Panc1 (cell line): ENCODE measurements at regions not wholly inside any gene's neighbourhood (a gene's known extent, or its start where the extent isn't known, plus 50 kb on each side); places are given as distances from the start of the nearest gene placed in this dataset.

Experiments
- ATAC-seq: fragments of 200-7000 bp; cut with Tn5 transposase; 2 replicates; pipeline ENCODE4 v1.9.1; 2020; ENCODE audit warnings: mild to moderate bottlenecking, moderate library complexity
- BruUV-seq: library from RNA; stranded (reverse); fragments of 400-500 nt; replicated peaks from 2 replicates; lab custom pipeline; 2021; lab: Mats Ljungman, UMichigan
- CTCF ChIA-PET: fragments of 300-600 bp; sonication (Branson Sonifier 250); formaldehyde crosslinking; loops from one replicate; lab custom pipeline; 2022; ENCODE audit warnings: antibody characterized with exemption; lab: Charles Lee
- POLR2A ChIA-PET: fragments of 300-600 bp; sonication (Branson Sonifier 250); formaldehyde crosslinking; loops from one replicate; lab custom pipeline; 2022; ENCODE audit warnings: antibody characterized with exemption; lab: Charles Lee
- DNase-seq: peaks from one replicate; pipeline ENCODE4 v3.0.0-alpha.2; 2010; ENCODE audit warnings: low read depth, low spot score
- H3K27ac ChIP-seq: 2 replicates; pipeline ENCODE4 v1.5.1; 2011; ENCODE audit warnings: mild to moderate bottlenecking, low read length, inconsistent platforms
- H3K27me3 ChIP-seq: fragments of 200-500 bp; sonication (Bioruptor generic); 2 replicates; pipeline ENCODE4 v1.6.0; 2014; ENCODE audit warnings: low read length, inconsistent platforms; ENCODE audit not compliant: control insufficient read depth, insufficient read depth
- H3K36me3 ChIP-seq: fragments of 200-500 bp; sonication (Bioruptor generic); 2 replicates; pipeline ENCODE4 v1.5.1; 2014; ENCODE audit warnings: inconsistent platforms, mild to moderate bottlenecking, low read length, moderate library complexity; ENCODE audit not compliant: control insufficient read depth, insufficient read depth
- H3K4me1 ChIP-seq: 2 replicates; pipeline ENCODE4 v1.5.1; 2011; ENCODE audit warnings: inconsistent platforms, mild to moderate bottlenecking, low read length, moderate library complexity; ENCODE audit not compliant: control insufficient read depth, insufficient read depth
- H3K4me3 ChIP-seq, 2 experiments: 2 replicates each; pipeline ENCODE4 v1.5.1; 2011 to 2012; ENCODE audit warnings: low read depth in 2 of 2, low read length in 2 of 2, mild to moderate bottlenecking in 2 of 2, inconsistent platforms in 1 of 2, moderate library complexity in 1 of 2
- H3K9me3 ChIP-seq: fragments of 200-500 bp; sonication (Bioruptor generic); 2 replicates; pipeline ENCODE4 v1.5.1; 2014; ENCODE audit warnings: low read depth, mild to moderate bottlenecking, inconsistent platforms, low read length, moderate library complexity; ENCODE audit not compliant: control insufficient read depth, insufficient read depth
- CTCF ChIP-seq: fragments of 450-650 bp; IDR thresholded peaks from 2 replicates; pipeline ENCODE4 v1.5.1; 2017; ENCODE audit warnings: mild to moderate bottlenecking
- POLR2AphosphoS5 ChIP-seq: IDR thresholded peaks from 2 replicates; pipeline ENCODE4 v1.6.1; 2012; ENCODE audit warnings: mild to moderate bottlenecking, low read depth, low read length, moderate library complexity
- REST ChIP-seq, 2 experiments: IDR thresholded peaks; 2 replicates each; pipeline ENCODE4 v1.6.1; 2011 to 2012; ENCODE audit warnings: low read depth in 2 of 2, control low read depth in 1 of 2, low read length in 1 of 2, mild to moderate bottlenecking in 1 of 2, moderate library complexity in 1 of 2; ENCODE audit not compliant: insufficient read depth in 1 of 2
- SIN3A ChIP-seq: IDR thresholded peaks from 2 replicates; pipeline ENCODE4 v1.6.1; 2012; ENCODE audit warnings: low read depth, mild to moderate bottlenecking, low read length, moderate library complexity, borderline replicate concordance; ENCODE audit not compliant: insufficient read depth
- TCF7L2 ChIP-seq: IDR thresholded peaks from 2 replicates; pipeline ENCODE4 v1.6.1; 2011; ENCODE audit warnings: mild to moderate bottlenecking, low read depth, low read length, inconsistent platforms
- in situ Hi-C: cut with HindIII; loops from 2 replicates; pipeline ENCODE4 v1.10.0; 2016; ENCODE audit warnings: low sequenced_read_pairs, low pct_unique_long_range_greater_than_20kb
- intact Hi-C: fragments of 100-400 bp; cut with micrococcal nuclease; formaldehyde crosslinking; loops from one replicate; pipeline ENCODE4 v1.10.0; 2022; ENCODE audit not compliant: unreplicated experiment

- POLR2A ChIA-PET: no interaction called here
- BruUV-seq: no TSS peak
- DNase-seq: no peak
- Histone ChIP-seq H3K9me3 (no peaks in the 10 kb centered on the region), H3K36me3 (no peaks in the 10 kb centered on the region), H3K4me1 (no peaks in the 10 kb centered on the region), H3K27me3 (no peaks in the 10 kb centered on the region), H3K27ac (no peak overlapping the region), H3K4me3 (no peak overlapping the region)
- TF ChIP-seq CTCF: no peak
- no peak for TF ChIP-seq TCF7L2
- TF ChIP-seq POLR2AphosphoS5: no peak
- TF ChIP-seq SIN3A: no peak
- no peak for TF ChIP-seq REST (IDR thresholded peaks at IDR 0.05; ENCODE audit: insufficient read depth in 1 of 2, low read depth in 2 of 2, low read length in 1 of 2)
- in situ Hi-C loops (no loop called here), intact Hi-C loops (no loop called here)
- CTCF ChIA-PET: no interaction called here
- no peak for ATAC-seq
Observed at GRCh38 chr9:18143073-18143745, 330.7 kb upstream of the ADAMTSL1 start.

- no peaks in the 10 kb centered on the region for H3K27me3 ChIP-seq
- BruUV-seq: no TSS peak
- no peak overlapping the region for H3K27ac ChIP-seq
- POLR2A ChIA-PET: no interaction called here
- intact Hi-C loops: no loop called here
- CTCF ChIA-PET: no interaction called here
- H3K36me3 ChIP-seq: no peaks in the 10 kb centered on the region
- in situ Hi-C loops: no loop called here
- no peak for TF ChIP-seq REST (IDR thresholded peaks at IDR 0.05; ENCODE audit: insufficient read depth in 1 of 2, low read depth in 2 of 2, low read length in 1 of 2)
- no peak overlapping the region for H3K4me3 ChIP-seq
- H3K4me1 ChIP-seq: no peaks in the 10 kb centered on the region
- ATAC-seq: no peak
- no peaks in the 10 kb centered on the region for H3K9me3 ChIP-seq
- DNase-seq: no peak
Observed at GRCh38 chr9:18146329-18146728, 327.6 kb upstream of the ADAMTSL1 start.
